ENCODE measurements at regions not wholly inside any gene's neighbourhood (a gene's known extent, or its start where the extent isn't known, plus 50 kb on each side); places are given as distances from the start of the nearest gene placed in this dataset.

- ChIA-PET CTCF (interaction anchor here (0.6 kb wide), 2 partner anchors 353 to 921 kb away, joined by 3 to 4 read pairs; no protein-coding TSS in a partner anchor), POLR2A (no interaction called here)
- TF ChIP-seq, protein P1, sequence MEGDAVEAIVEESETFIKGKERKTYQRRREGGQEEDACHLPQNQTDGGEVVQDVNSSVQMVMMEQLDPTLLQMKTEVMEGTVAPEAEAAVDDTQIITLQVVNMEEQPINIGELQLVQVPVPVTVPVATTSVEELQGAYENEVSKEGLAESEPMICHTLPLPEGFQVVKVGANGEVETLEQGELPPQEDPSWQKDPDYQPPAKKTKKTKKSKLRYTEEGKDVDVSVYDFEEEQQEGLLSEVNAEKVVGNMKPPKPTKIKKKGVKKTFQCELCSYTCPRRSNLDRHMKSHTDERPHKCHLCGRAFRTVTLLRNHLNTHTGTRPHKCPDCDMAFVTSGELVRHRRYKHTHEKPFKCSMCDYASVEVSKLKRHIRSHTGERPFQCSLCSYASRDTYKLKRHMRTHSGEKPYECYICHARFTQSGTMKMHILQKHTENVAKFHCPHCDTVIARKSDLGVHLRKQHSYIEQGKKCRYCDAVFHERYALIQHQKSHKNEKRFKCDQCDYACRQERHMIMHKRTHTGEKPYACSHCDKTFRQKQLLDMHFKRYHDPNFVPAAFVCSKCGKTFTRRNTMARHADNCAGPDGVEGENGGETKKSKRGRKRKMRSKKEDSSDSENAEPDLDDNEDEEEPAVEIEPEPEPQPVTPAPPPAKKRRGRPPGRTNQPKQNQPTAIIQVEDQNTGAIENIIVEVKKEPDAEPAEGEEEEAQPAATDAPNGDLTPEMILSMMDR (IDR thresholded peaks at IDR 0.05; ENCODE audit: insufficient read depth, low read depth, low read length), result no peak
- Histone ChIP-seq H3K36me3 (ENCODE audit: control insufficient read depth, insufficient read depth, low read length) (no peaks in the 10 kb centered on the region), H3K27me3 (ENCODE audit: control insufficient read depth, insufficient read depth, low read length) (no peaks in the 10 kb centered on the region), H3K4me3 (ENCODE audit: low read depth, low read length) (no peak overlapping the region)
- DNase-seq (ENCODE audit: low read depth), result no peak
These were observed 793.4 kb downstream of the SATB2 start for GRCh38 chr2:198664321-198664720.

- TF ChIP-seq, protein P1 (IDR thresholded peaks at IDR 0.05; ENCODE audit: insufficient read depth, low read depth, low read length), result no peak
- CTCF ChIA-PET, result no interaction called here
- no peak for DNase-seq (ENCODE audit: low read depth)
- Histone ChIP-seq H3K4me3 (ENCODE audit: low read depth, low read length) (no peak overlapping the region), H3K36me3 (ENCODE audit: control insufficient read depth, insufficient read depth, low read length) (no peaks in the 10 kb centered on the region), H3K27me3 (ENCODE audit: control insufficient read depth, insufficient read depth, low read length) (no peaks in the 10 kb centered on the region)
- POLR2A ChIA-PET, result no interaction called here
These were observed 794.8 kb downstream of the SATB2 start for GRCh38 chr2:198662905-198663304.

DNA sequence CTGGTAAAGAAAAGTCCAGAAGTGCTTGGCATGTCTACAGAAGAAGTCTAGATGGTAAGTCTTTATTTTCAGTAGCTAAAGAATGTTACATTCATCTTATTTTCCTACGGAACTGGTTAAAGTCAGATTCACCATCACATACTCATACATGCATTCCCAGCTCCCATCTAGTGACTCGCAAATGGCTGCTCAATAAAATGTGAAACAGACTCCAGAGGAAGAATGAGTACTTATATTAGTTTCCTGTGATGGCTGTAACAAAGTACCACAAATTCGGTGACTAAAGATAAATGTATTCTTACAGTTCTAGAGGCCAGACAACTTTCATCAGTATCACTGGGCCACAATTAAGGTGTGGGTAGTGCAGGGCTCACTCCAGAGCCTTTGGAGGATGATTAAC lies 797.2 kb downstream of the SATB2 start:
- Histone ChIP-seq H3K36me3 (ENCODE audit: control insufficient read depth, insufficient read depth, low read length) (no peaks in the 10 kb centered on the region), H3K27me3 (ENCODE audit: control insufficient read depth, insufficient read depth, low read length) (no peaks in the 10 kb centered on the region), H3K4me3 (ENCODE audit: low read depth, low read length) (no peak overlapping the region)
- TF ChIP-seq, protein P1 (IDR thresholded peaks at IDR 0.05; ENCODE audit: insufficient read depth, low read depth, low read length), result no peak
- DNase-seq (ENCODE audit: low read depth), result no peak
- ChIA-PET CTCF (no interaction called here), POLR2A (no interaction called here)

DNA sequence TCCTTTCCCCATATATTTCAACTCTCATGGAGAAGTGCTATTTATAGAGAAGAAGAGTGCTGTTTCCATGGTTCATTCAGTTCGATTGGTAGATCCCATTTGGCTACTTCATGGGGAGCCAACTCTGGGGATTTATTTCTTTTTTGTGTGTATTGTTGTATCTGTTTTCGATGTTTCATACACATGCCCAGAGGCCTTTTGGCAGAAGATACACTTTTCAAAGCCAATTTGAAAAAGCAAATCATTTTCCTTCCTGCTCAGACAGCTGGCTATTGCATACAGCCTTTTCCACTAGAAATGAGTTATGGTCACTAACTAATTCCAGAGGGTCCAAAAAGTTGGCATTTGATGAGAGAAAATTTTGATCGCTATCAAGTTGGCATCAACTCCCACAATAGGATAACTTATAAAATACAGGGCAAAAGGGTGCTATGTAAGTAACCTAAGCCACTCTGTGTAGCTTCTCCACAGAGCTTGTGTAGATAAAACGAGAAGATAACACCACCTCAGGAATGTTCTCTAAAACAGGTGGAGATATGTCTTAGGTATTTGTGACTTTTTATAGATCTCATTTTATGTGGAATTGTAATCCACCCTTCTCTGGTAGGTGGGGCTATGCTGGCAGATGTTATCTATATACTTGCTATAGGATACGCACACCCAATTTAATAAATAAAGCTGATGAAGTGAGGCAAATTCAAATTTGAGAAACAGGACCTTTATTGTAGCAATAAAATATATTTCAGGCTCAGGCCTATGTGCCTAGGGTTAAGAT lies 798.5 kb downstream of the SATB2 start:
- ChIA-PET POLR2A (no interaction called here), CTCF (interaction anchor here (0.9 to 1.2 kb wide), 2 partner anchors 12 to 830 kb away, joined by 3 to 4 read pairs; no protein-coding TSS in a partner anchor)
- TF ChIP-seq, protein P1 (IDR thresholded peaks at IDR 0.05; ENCODE audit: insufficient read depth, low read depth, low read length), result no peak
- Histone ChIP-seq H3K4me3 (ENCODE audit: low read depth, low read length) (no peak overlapping the region), H3K36me3 (ENCODE audit: control insufficient read depth, insufficient read depth, low read length) (no peaks in the 10 kb centered on the region), H3K27me3 (ENCODE audit: control insufficient read depth, insufficient read depth, low read length) (no peaks in the 10 kb centered on the region)
- DNase-seq (ENCODE audit: low read depth), result no peak

GRCh38 chr2:198657512-198658121 lies 800.1 kb downstream of the SATB2 start:
- Histone ChIP-seq H3K36me3 (ENCODE audit: control insufficient read depth, insufficient read depth, low read length) (no peaks in the 10 kb centered on the region), H3K27me3 (ENCODE audit: control insufficient read depth, insufficient read depth, low read length) (no peaks in the 10 kb centered on the region), H3K4me3 (ENCODE audit: low read depth, low read length) (no peak overlapping the region)
- TF ChIP-seq, protein P1 (IDR thresholded peaks at IDR 0.05; ENCODE audit: insufficient read depth, low read depth, low read length), result peak; percentile 54
- no peak for DNase-seq (ENCODE audit: low read depth)
- ChIA-PET CTCF (interaction anchor here (0.9 to 2.6 kb wide), 8 partner anchors 9 to 831 kb away, joined by 3 to 12 read pairs (median 4); no protein-coding TSS in a partner anchor), POLR2A (interaction anchor here (0.7 kb wide), 1 partner anchor 310 kb away, joined by 3 read pairs; no protein-coding TSS in a partner anchor)
